Neural progenitor cell (in vitro differentiated cells): ENCODE measurements at regions not wholly inside any gene's neighbourhood (a gene's known extent, or its start where the extent isn't known, plus 50 kb on each side); places are given as distances from the start of the nearest gene placed in this dataset.

ENCODE experiments used
- DNase-seq: peaks from one replicate; pipeline ENCODE4 v3.0.0-alpha.2; 2016; ENCODE audit warnings: low spot score
- H2AFZ ChIP-seq: fragments of 200-600 bp; sonication (generic); replicated peaks from 2 replicates; pipeline ENCODE4 v1.6.1; 2016; ENCODE audit warnings: antibody characterized with exemption
- H3F3A ChIP-seq: fragments of 200-600 bp; sonication (generic); 2 replicates; pipeline ENCODE4 v1.6.1; 2016; ENCODE audit warnings: antibody characterized with exemption, low read depth
- H3K27ac ChIP-seq: fragments of 200-600 bp; sonication (generic); 2 replicates; pipeline ENCODE4 v1.5.1; 2016; ENCODE audit warnings: mild to moderate bottlenecking
- H3K27me3 ChIP-seq: fragments of 200-600 bp; sonication (generic); 2 replicates; pipeline ENCODE4 v1.6.1; 2016; ENCODE audit warnings: mild to moderate bottlenecking, moderate library complexity
- H3K36me3 ChIP-seq: fragments of 200-600 bp; sonication (generic); 2 replicates; pipeline ENCODE4 v1.5.1; 2016
- H3K4me1 ChIP-seq: fragments of 200-600 bp; sonication (generic); 2 replicates; pipeline ENCODE4 v1.6.1; 2016; ENCODE audit warnings: mixed run types
- H3K4me2 ChIP-seq: fragments of 200-600 bp; sonication (generic); 2 replicates; pipeline ENCODE4 v1.6.1; 2016
- H3K4me3 ChIP-seq: fragments of 200-600 bp; sonication (generic); 2 replicates; pipeline ENCODE4 v1.5.1; 2016
- H3K79me2 ChIP-seq: fragments of 200-600 bp; sonication (generic); 2 replicates; pipeline ENCODE4 v1.6.1; 2016; ENCODE audit warnings: low read depth
- H3K9ac ChIP-seq: fragments of 200-600 bp; sonication (generic); 2 replicates; pipeline ENCODE4 v1.6.1; 2016
- H3K9me3 ChIP-seq: fragments of 200-600 bp; sonication (generic); 2 replicates; pipeline ENCODE4 v1.5.1; 2016; ENCODE audit warnings: low read depth
- H4K20me1 ChIP-seq: fragments of 200-600 bp; sonication (generic); 2 replicates; pipeline ENCODE4 v1.6.1; 2016; ENCODE audit warnings: low read depth
- H3K27ac Mint-ChIP-seq: 3 replicates; pipeline ENCODE4 v1.8.0; 2021; ENCODE audit warnings: mixed read lengths
- H3K27me3 Mint-ChIP-seq: 2 replicates; pipeline ENCODE4 v1.8.0; 2022; ENCODE audit warnings: low read depth, mild to moderate bottlenecking, inconsistent platforms, moderate library complexity, mixed read lengths; ENCODE audit not compliant: insufficient read depth
- H3K36me3 Mint-ChIP-seq: 3 replicates; pipeline ENCODE4 v1.8.0; 2021; ENCODE audit warnings: mixed read lengths
- H3K4me1 Mint-ChIP-seq: 3 replicates; pipeline ENCODE4 v1.8.0; 2021; ENCODE audit warnings: mixed read lengths
- H3K4me3 Mint-ChIP-seq: 3 replicates; pipeline ENCODE4 v1.8.0; 2021; ENCODE audit warnings: mild to moderate bottlenecking, moderate library complexity, mixed read lengths
- H3K9me3 Mint-ChIP-seq: 3 replicates; pipeline ENCODE4 v1.8.0; 2020; ENCODE audit warnings: mixed read lengths
- CTCF ChIP-seq: fragments of 200-600 bp; sonication (generic); IDR thresholded peaks from 2 replicates; pipeline ENCODE4 v1.5.1; 2017; ENCODE audit warnings: antibody characterized with exemption, mild to moderate bottlenecking
- EZH2 ChIP-seq: fragments of 200-600 bp; sonication (generic); IDR thresholded peaks from 2 replicates; pipeline ENCODE4 v1.6.1; 2017; ENCODE audit warnings: antibody characterized with exemption, mild to moderate bottlenecking, moderate library complexity
- EZH2phosphoT487 ChIP-seq: fragments of 200-600 bp; sonication (generic); IDR thresholded peaks from 2 replicates; pipeline ENCODE4 v1.6.1; 2017; ENCODE audit warnings: antibody characterized with exemption

- Histone ChIP-seq H3K9ac (no peak overlapping the region), H3K4me3 (no peak overlapping the region), H4K20me1 (no peaks in the 10 kb centered on the region), H3K79me2 (no peaks in the 10 kb centered on the region), H3K4me2 (peak overlapping the region; percentile 25), H3K9me3 (no peaks in the 10 kb centered on the region), H3F3A (peaks cover 16% of the 10 kb centered on the region), H3K27me3 (no peaks in the 10 kb centered on the region), H2AFZ (peak overlapping the region; percentile 23), H3K27ac (no peak overlapping the region), H3K36me3 (no peaks in the 10 kb centered on the region), H3K4me1 (peaks cover 31% of the 10 kb centered on the region)
- Mint-ChIP-seq H3K36me3 (no peaks in the 10 kb centered on the region), H3K27ac (no peak overlapping the region), H3K4me3 (no peak overlapping the region), H3K9me3 (peaks cover 3% of the 10 kb centered on the region), H3K4me1 (peaks cover 38% of the 10 kb centered on the region), H3K27me3 (peaks cover 20% of the 10 kb centered on the region)
- no peak for TF ChIP-seq EZH2
- DNase-seq, result no peak
Observed at GRCh38 chr16:86669285-86669805, 91.0 kb downstream of the FOXL1 start.

GRCh38 chr16:86669937-86670749 is 91.8 kb downstream of the FOXL1 start:
- peaks cover 3% of the 10 kb centered on the region for H3K9me3 Mint-ChIP-seq
- peak overlapping the region; percentile 50 for H3K27ac Mint-ChIP-seq
- Histone ChIP-seq H3K4me2 (peak overlapping the region; percentile 59), H3K4me3 (no peak overlapping the region), H4K20me1 (no peaks in the 10 kb centered on the region), H3K9ac (no peak overlapping the region), H2AFZ (peak overlapping the region; percentile 79), H3K4me1 (peaks cover 31% of the 10 kb centered on the region), H3K27me3 (peaks cover 6% of the 10 kb centered on the region), H3K9me3 (no peaks in the 10 kb centered on the region), H3K79me2 (no peaks in the 10 kb centered on the region), H3K36me3 (no peaks in the 10 kb centered on the region), H3F3A (peaks cover 16% of the 10 kb centered on the region), H3K27ac (no peak overlapping the region)
- TF ChIP-seq EZH2 (no peak), CTCF (no peak)
- DNase-seq, result peak; percentile 54
- H3K4me3 Mint-ChIP-seq, result no peak overlapping the region
- H3K4me1 Mint-ChIP-seq, result peaks cover 38% of the 10 kb centered on the region
- no peaks in the 10 kb centered on the region for H3K36me3 Mint-ChIP-seq
- peaks cover 20% of the 10 kb centered on the region for H3K27me3 Mint-ChIP-seq

GRCh38 chr16:86670750-86671234 is 92.4 kb downstream of the FOXL1 start:
- Mint-ChIP-seq H3K27me3 (peaks cover 22% of the 10 kb centered on the region), H3K27ac (no peak overlapping the region), H3K36me3 (no peaks in the 10 kb centered on the region), H3K4me3 (no peak overlapping the region), H3K4me1 (peaks cover 38% of the 10 kb centered on the region), H3K9me3 (peaks cover 3% of the 10 kb centered on the region)
- H4K20me1 ChIP-seq, result no peaks in the 10 kb centered on the region
- no peak for DNase-seq
- H3K9ac ChIP-seq, result no peak overlapping the region
- no peaks in the 10 kb centered on the region for H3K79me2 ChIP-seq
- H3K27ac ChIP-seq, result no peak overlapping the region
- H3K4me3 ChIP-seq, result no peak overlapping the region
- peaks cover 6% of the 10 kb centered on the region for H3K27me3 ChIP-seq
- peaks cover 16% of the 10 kb centered on the region for H3F3A ChIP-seq
- H2AFZ ChIP-seq, result peak overlapping the region; percentile 79
- H3K36me3 ChIP-seq, result no peaks in the 10 kb centered on the region
- H3K9me3 ChIP-seq, result no peaks in the 10 kb centered on the region
- H3K4me1 ChIP-seq, result peaks cover 31% of the 10 kb centered on the region
- peak overlapping the region; percentile 59 for H3K4me2 ChIP-seq
- TF ChIP-seq EZH2 (no peak), EZH2phosphoT487 (no peak), CTCF (no peak)
